ENCODE measurements at regions not wholly inside any gene's neighbourhood (a gene's known extent, or its start where the extent isn't known, plus 50 kb on each side); places are given as distances from the start of the nearest gene placed in this dataset.

DNA sequence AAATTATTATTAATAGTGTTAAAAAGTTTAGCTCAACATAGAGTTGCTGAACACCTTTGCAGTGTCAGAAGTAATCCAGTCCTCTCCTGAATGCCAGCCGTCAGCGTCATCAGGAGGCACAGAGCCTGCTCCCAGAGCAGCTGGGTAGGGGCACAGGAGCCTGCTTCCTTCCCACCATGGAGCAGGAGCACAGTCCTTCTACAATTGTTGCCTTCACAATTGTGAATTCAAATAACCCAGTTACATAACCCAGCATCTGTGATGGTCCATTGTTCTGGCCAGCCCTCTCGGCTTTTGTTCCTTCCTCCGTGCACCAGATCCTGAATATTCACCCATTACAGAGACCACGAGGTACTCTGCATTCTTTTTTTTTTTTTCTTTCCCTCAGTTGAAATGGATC lies 393.9 kb upstream of the MAF start:
- TF ChIP-seq, protein P1, sequence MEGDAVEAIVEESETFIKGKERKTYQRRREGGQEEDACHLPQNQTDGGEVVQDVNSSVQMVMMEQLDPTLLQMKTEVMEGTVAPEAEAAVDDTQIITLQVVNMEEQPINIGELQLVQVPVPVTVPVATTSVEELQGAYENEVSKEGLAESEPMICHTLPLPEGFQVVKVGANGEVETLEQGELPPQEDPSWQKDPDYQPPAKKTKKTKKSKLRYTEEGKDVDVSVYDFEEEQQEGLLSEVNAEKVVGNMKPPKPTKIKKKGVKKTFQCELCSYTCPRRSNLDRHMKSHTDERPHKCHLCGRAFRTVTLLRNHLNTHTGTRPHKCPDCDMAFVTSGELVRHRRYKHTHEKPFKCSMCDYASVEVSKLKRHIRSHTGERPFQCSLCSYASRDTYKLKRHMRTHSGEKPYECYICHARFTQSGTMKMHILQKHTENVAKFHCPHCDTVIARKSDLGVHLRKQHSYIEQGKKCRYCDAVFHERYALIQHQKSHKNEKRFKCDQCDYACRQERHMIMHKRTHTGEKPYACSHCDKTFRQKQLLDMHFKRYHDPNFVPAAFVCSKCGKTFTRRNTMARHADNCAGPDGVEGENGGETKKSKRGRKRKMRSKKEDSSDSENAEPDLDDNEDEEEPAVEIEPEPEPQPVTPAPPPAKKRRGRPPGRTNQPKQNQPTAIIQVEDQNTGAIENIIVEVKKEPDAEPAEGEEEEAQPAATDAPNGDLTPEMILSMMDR (IDR thresholded peaks at IDR 0.05), result no peak
- TF ChIP-seq POLR2A (IDR thresholded peaks at IDR 0.05), result no peak
